Colonic mucosa (tissue), 4 donors: ENCODE measurements at regions not wholly inside any gene's neighbourhood (a gene's known extent, or its start where the extent isn't known, plus 50 kb on each side); places are given as distances from the start of the nearest gene placed in this dataset.

Source experiments
- DNase-seq: peaks from one replicate; pipeline ENCODE4 v3.0.0-alpha.2; 2020
- H3K27ac ChIP-seq: fragments of 200-600 bp; one replicate; pipeline ENCODE4 v1.8.0; 2021
- H3K27me3 ChIP-seq: fragments of 200-600 bp; one replicate; pipeline ENCODE4 v1.8.0; 2021
- H3K36me3 ChIP-seq: fragments of 200-600 bp; one replicate; pipeline ENCODE4 v1.8.0; 2021
- H3K4me1 ChIP-seq: fragments of 200-600 bp; one replicate; pipeline ENCODE4 v1.8.0; 2021; ENCODE audit warnings: mild to moderate bottlenecking
- H3K4me3 ChIP-seq: fragments of 200-600 bp; one replicate; pipeline ENCODE4 v1.8.0; 2021
- H3K9ac ChIP-seq, 2 donors: one replicate each; pipeline ENCODE4 v1.7.0; 2013; ENCODE audit warnings: control low read depth in 2 of 2, low read depth in 2 of 2, low read length in 2 of 2
- H3K9me3 ChIP-seq: fragments of 200-600 bp; one replicate; pipeline ENCODE4 v1.8.0; 2021
- CTCF ChIP-seq: fragments of 200-600 bp; IDR thresholded peaks from one replicate; pipeline ENCODE4 v1.8.0; 2022; ENCODE audit warnings: antibody characterized with exemption, mild to moderate bottlenecking
- intact Hi-C: fragments of 100-400 bp; cut with DNase I; formaldehyde crosslinking; loops from one replicate; pipeline ENCODE4 v1.14.1; 2022
- donor health status: healthy.
- donor health status: DM: no; HTN: no; CAD: no.
- donor health status: DM: no; HTN: no; CAD: no.

- Histone ChIP-seq H3K36me3 (no peaks in the 10 kb centered on the region), H3K27me3 (no peaks in the 10 kb centered on the region), H3K9me3 (no peaks in the 10 kb centered on the region), H3K4me1 (no peaks in the 10 kb centered on the region), H3K4me3 (no peak overlapping the region), H3K27ac (no peak overlapping the region), H3K9ac (no peak overlapping the region)
- TF ChIP-seq CTCF = no peak
- no peak for DNase-seq
- intact Hi-C loops = no loop called here
Observed at GRCh38 chr14:34075826-34076225, 125.0 kb upstream of the EGLN3 start.

- TF ChIP-seq CTCF = no peak
- Histone ChIP-seq H3K27me3 (no peaks in the 10 kb centered on the region), H3K9ac (no peak overlapping the region), H3K4me3 (no peak overlapping the region), H3K36me3 (no peaks in the 10 kb centered on the region), H3K4me1 (no peaks in the 10 kb centered on the region), H3K9me3 (no peaks in the 10 kb centered on the region), H3K27ac (no peak overlapping the region)
- DNase-seq = no peak
- intact Hi-C loops = no loop called here
Observed at GRCh38 chr14:34075042-34075744, 124.3 kb upstream of the EGLN3 start.

- intact Hi-C loops = no loop called here
- Histone ChIP-seq H3K9ac (no peak overlapping the region), H3K4me3 (no peak overlapping the region), H3K4me1 (no peaks in the 10 kb centered on the region), H3K27me3 (no peaks in the 10 kb centered on the region), H3K9me3 (no peaks in the 10 kb centered on the region), H3K27ac (no peak overlapping the region), H3K36me3 (no peaks in the 10 kb centered on the region)
- no peak for TF ChIP-seq CTCF
- no peak for DNase-seq
Observed at GRCh38 chr14:34072921-34073320, 122.0 kb upstream of the EGLN3 start.

GRCh38 chr14:34072401-34072800, 121.5 kb upstream of the EGLN3 start:
- no peak overlapping the region for H3K27ac ChIP-seq
- H3K9ac ChIP-seq = no peak overlapping the region
- intact Hi-C loops = no loop called here
- no peaks in the 10 kb centered on the region for H3K27me3 ChIP-seq
- H3K36me3 ChIP-seq = no peaks in the 10 kb centered on the region
- H3K4me3 ChIP-seq = no peak overlapping the region
- H3K4me1 ChIP-seq = no peaks in the 10 kb centered on the region
- no peak for DNase-seq
- no peaks in the 10 kb centered on the region for H3K9me3 ChIP-seq
- no peak for TF ChIP-seq CTCF

GRCh38 chr14:34070917-34071407, 120.1 kb upstream of the EGLN3 start:
- no peak for DNase-seq
- Histone ChIP-seq H3K4me1 (no peaks in the 10 kb centered on the region), H3K27ac (no peak overlapping the region), H3K36me3 (no peaks in the 10 kb centered on the region), H3K9ac (no peak overlapping the region), H3K27me3 (no peaks in the 10 kb centered on the region), H3K9me3 (no peaks in the 10 kb centered on the region), H3K4me3 (no peak overlapping the region)
- TF ChIP-seq CTCF = no peak
- intact Hi-C loops = no loop called here
